SH-SY5Y (cell line): ENCODE measurements at regions not wholly inside any gene's neighbourhood (a gene's known extent, or its start where the extent isn't known, plus 50 kb on each side); places are given as distances from the start of the nearest gene placed in this dataset.

Experiments used
- GATA2 ChIP-seq: IDR thresholded peaks from 2 replicates; pipeline ENCODE4 v1.6.1; 2011; ENCODE audit warnings: mild to moderate bottlenecking, low read depth, low read length
- GATA3 ChIP-seq: IDR thresholded peaks from 2 replicates; pipeline ENCODE4 v1.6.1; 2011; ENCODE audit warnings: low read depth, mild to moderate bottlenecking, low read length, moderate library complexity

DNA sequence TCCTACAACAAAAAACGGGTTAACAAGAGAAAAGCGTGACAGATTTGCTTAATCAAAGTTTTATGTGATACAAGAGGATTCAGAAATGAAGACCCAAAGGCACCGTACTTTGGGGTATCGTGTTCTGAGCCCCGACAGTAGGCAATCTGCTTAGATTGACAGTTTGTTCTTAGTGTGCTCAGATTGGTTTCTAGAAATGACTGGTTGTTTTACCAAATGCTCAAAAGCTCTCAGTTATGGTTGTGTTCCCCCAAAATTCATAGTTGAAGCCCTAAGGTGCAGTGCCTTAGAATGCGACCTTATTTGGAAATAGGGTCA, 102.7 kb downstream of the RASSF10 start:
- no peak for TF ChIP-seq GATA3

GRCh38 chr11:13114566-13115379, 105.7 kb downstream of the RASSF10 start:
- TF ChIP-seq GATA2 (no peak), GATA3 (no peak)

DNA sequence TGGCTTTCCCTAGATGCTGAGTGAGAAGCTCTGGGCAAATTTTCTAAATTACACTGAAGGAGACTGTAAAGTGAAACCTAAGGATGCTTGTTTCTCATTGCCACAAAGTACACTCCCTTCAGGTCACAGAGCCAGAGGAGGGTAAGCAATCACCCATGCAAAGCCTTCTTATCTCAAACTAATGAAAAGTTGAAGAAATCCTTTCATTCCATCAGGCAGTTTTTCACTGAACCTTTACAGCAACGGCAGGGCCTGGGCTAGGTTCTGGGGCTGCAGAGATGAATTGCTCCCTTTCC, 106.2 kb downstream of the RASSF10 start:
- no peak for TF ChIP-seq GATA2

GRCh38 chr11:13116491-13116890, 107.4 kb downstream of the RASSF10 start:
- TF ChIP-seq GATA3 (no peak), GATA2 (no peak)

- TF ChIP-seq GATA3 (no peak), GATA2 (no peak)
Measured at GRCh38 chr11:13117344-13117743, 108.2 kb downstream of the RASSF10 start.

DNA sequence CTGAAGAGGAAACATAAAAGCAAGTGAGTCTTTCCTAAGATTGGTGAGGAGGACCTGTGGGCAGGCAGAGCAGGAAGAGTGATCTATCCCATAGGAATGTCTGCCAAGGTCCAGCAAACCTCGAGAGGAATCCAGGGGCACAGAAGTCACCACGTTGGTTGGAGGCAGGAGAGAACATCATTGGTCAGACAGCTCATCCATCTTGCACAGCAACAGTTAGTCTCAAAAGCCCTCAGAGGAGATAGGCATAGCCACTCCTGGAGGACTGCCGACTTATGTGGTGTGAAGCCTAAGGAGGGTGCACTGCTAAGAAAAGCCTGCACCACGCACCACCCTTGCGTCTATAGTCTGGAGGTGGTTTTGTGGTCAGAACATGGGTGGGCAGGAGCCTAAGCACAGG, 109.1 kb downstream of the RASSF10 start:
- no peak for TF ChIP-seq GATA3
- TF ChIP-seq GATA2 = no peak

- TF ChIP-seq GATA2 (no peak), GATA3 (no peak)
Measured at GRCh38 chr11:13118650-13119049, 109.5 kb downstream of the RASSF10 start.

DNA sequence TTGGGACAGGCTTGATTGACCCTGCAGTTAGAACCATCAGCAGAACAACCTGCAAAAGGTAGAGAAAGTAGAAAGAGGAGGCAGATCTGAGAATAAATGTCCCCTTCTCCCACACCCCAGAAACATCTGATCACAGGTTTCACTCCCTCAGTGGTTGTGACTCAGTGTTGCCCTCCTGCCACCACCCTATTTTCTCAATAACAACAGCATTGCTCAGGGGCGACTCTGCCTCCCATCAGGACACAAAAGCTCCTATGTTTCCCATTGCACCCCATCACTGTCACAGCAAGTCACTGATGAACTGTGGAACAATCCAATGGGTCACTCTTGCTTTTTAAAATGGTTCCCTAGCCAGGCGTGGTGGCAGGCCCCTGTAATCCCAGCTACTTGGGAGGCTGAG, 110.2 kb downstream of the RASSF10 start:
- TF ChIP-seq GATA3 (no peak), GATA2 (no peak)

GRCh38 chr11:13119941-13120520, 110.9 kb downstream of the RASSF10 start:
- TF ChIP-seq GATA2 = no peak
- TF ChIP-seq GATA3 = no peak

DNA sequence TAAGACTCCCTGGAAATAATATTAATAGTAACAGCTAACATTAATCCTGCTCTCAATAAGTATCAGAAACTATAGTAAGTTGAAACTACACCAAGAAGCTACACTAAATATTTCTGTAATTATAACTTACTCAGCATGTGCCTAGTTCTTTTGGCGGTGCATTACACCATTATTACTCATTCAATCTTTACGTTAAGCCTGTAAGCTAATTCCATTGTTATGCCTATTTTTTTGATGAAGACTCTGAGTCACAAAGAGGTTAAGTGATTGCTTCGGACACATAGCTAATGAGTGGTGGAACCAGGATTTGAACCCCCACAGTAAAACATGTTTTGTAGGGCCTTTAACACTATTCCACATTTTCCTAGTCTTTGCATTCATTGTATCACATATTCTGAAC, 111.6 kb downstream of the RASSF10 start:
- TF ChIP-seq GATA2 = no peak
- no peak for TF ChIP-seq GATA3

DNA sequence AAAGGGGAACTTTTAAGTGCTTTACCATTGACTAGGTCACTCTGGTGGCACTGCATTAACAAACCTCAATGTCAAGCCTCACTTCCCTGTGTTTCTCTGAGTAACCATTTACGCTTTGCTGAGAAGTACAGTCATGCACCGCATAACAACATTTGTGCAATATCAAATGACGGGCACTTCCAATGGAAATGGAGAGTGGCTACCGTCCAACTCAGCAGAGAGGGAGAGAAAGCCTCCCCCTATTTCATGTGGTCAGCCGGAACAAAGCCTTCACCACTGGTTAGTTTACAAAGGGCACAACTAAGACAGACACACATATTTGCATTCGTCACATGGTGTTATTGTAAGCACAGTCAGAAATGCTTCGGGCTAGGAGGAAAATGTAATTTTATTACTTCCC, 117.3 kb downstream of the RASSF10 start:
- TF ChIP-seq GATA2 (no peak), GATA3 (no peak)

- TF ChIP-seq GATA3 (no peak), GATA2 (no peak)
Measured at GRCh38 chr11:13127161-13127560, 118.0 kb downstream of the RASSF10 start.

DNA sequence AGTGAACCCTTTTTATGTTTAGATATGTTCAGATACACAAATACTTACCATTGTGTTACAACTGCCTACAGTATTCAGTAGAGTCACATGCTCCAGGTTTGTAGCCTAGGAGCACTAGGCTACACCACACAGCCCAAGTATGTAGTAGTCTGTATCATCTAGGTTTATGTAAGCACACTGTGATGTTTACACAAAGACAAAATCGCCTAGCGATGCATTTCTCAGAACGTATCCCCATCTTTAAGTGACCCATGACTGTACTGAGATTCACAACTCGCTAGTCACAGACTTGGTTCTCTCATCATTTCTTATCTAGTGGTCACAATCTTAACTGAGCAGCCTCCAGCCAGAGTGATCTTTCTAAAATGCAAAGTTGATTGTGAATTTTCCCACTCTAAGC, 119.2 kb downstream of the RASSF10 start:
- TF ChIP-seq GATA2 (no peak), GATA3 (no peak)

DNA sequence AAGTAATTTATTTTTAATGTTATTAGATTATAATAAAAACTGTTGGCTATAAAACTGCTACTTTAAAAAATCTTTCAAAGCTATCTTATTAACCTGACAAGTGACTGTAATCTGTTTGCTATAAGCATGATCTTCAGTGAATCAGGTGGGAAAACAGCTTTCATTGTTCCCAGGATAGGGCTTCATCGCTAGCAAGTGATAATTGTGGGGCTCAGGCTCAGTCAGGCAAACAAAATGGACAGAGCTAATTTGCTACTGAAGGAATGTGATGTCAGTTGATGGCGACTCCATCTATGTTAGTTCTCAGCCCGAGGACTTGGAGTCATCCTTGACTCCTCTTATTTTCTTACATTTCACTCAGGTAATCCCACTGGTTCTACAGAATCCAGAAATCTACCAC, 125.0 kb downstream of the RASSF10 start:
- TF ChIP-seq GATA3 (no peak), GATA2 (no peak)

- TF ChIP-seq GATA2 = no peak
Measured at GRCh38 chr11:13134886-13135285, 125.8 kb downstream of the RASSF10 start.
